K562 (cell line): ENCODE measurements at regions not wholly inside any gene's neighbourhood (a gene's known extent, or its start where the extent isn't known, plus 50 kb on each side); places are given as distances from the start of the nearest gene placed in this dataset.

Experiments used
- AFF4 ChIP-seq: sonication (generic); formaldehyde crosslinking; IDR thresholded peaks from 2 replicates; pipeline ENCODE4 v1.8.0; 2023; ENCODE audit warnings: mild to moderate bottlenecking, missing genetic modification reagents
- CTCFL ChIP-seq: IDR thresholded peaks from 2 replicates; pipeline ENCODE4 v1.6.1; 2011; ENCODE audit warnings: borderline replicate concordance, low read depth, mild to moderate bottlenecking, moderate library complexity, low read length; ENCODE audit not compliant: insufficient read depth, poor library complexity, severe bottlenecking
- KLF10 ChIP-seq: fragments of 250-450 bp; sonication (Bioruptor Pico); IDR thresholded peaks from 2 replicates; pipeline ENCODE4 v1.6.1; 2021; ENCODE audit warnings: matching md5 sums
- L3MBTL2 ChIP-seq: fragments of 450-650 bp; IDR thresholded peaks from 2 replicates; pipeline ENCODE4 v1.6.1; 2016; ENCODE audit warnings: mild to moderate bottlenecking, moderate library complexity
- LCOR ChIP-seq: sonication (generic); formaldehyde crosslinking; IDR thresholded peaks from 2 replicates; pipeline ENCODE4 v1.8.0; 2022; ENCODE audit warnings: mild to moderate bottlenecking, missing genetic modification reagents
- MGA ChIP-seq: fragments of 450-650 bp; IDR thresholded peaks from 2 replicates; pipeline ENCODE4 v1.6.1; 2016; ENCODE audit warnings: mild to moderate bottlenecking, moderate library complexity
- OTX1 ChIP-seq: fragments of 450-650 bp; formaldehyde crosslinking; IDR thresholded peaks from 2 replicates; pipeline ENCODE4 v1.4.0; 2022; ENCODE audit warnings: mild to moderate bottlenecking
- XRCC5 ChIP-seq: fragments of 200-400 bp; formaldehyde crosslinking; IDR thresholded peaks from 2 replicates; pipeline ENCODE4 v1.6.1; 2017; ENCODE audit warnings: low read depth, mild to moderate bottlenecking, low read length
- ZNF197 ChIP-seq: fragments of 200-800 bp; sonication (Bioruptor generic); IDR thresholded peaks from 2 replicates; pipeline ENCODE4 v1.6.1; 2016; ENCODE audit warnings: low read depth, missing genetic modification characterization, missing compliant biosample characterization
- TF ChIP-seq, protein P1 (sequence below), 2 experiments: fragments of 450-650 bp; IDR thresholded peaks; 2 replicates each; pipeline ENCODE4 v1.6.1; 2016

- TF ChIP-seq MGA = no peak
- TF ChIP-seq LCOR (CRISPR knock-in tag) = no peak
- TF ChIP-seq KLF10 (CRISPR knock-in tag) = no peak
- TF ChIP-seq OTX1 (CRISPR knock-in tag) = no peak
- TF ChIP-seq XRCC5 = no peak
- no peak for TF ChIP-seq L3MBTL2
- no peak for TF ChIP-seq ZNF197
- TF ChIP-seq CTCFL = no peak
- no peak for TF ChIP-seq AFF4 (CRISPR knock-in tag)
- TF ChIP-seq, protein P1, sequence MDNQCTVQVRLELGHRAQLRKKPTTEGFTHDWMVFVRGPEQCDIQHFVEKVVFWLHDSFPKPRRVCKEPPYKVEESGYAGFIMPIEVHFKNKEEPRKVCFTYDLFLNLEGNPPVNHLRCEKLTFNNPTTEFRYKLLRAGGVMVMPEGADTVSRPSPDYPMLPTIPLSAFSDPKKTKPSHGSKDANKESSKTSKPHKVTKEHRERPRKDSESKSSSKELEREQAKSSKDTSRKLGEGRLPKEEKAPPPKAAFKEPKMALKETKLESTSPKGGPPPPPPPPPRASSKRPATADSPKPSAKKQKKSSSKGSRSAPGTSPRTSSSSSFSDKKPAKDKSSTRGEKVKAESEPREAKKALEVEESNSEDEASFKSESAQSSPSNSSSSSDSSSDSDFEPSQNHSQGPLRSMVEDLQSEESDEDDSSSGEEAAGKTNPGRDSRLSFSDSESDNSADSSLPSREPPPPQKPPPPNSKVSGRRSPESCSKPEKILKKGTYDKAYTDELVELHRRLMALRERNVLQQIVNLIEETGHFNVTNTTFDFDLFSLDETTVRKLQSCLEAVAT (IDR thresholded peaks at IDR 0.05) = no peak
These were observed 1469.8 kb downstream of the CDH11 start (continued) for GRCh38 chr16:63652091-63652490.
